ENCODE measurements at regions not wholly inside any gene's neighbourhood (a gene's known extent, or its start where the extent isn't known, plus 50 kb on each side); places are given as distances from the start of the nearest gene placed in this dataset.

DNA sequence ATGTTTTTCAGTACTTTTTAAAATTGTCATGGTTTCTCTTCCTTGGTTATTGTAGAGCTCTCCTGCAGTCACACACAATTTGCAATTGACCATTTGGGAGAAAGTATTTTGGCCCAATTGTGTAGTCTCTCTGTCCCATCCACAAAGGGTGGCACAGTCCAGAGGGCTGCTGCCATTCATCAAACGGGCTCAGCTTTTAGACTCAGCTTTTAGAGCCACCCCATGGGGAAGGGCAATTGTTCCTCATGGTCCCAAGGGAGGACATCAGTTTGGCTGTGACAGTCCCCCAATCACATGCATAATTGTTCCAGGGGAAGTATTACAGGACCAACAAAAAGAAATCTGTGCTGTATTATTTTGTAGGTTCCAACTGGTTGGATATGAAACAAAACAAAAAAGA is 207.6 kb downstream of the ZNF462 start:
- no peak overlapping the region for H4K91ac ChIP-seq (ENCODE audit: low read depth, low read length)
- no peaks in the 10 kb centered on the region for H3K79me1 ChIP-seq (ENCODE audit: low read length)
- H3K4me3 ChIP-seq (ENCODE audit: low read depth, low read length), result no peak overlapping the region
- no peak overlapping the region for H2AK5ac ChIP-seq (ENCODE audit: low read length)
- no peak overlapping the region for H3K4ac ChIP-seq (ENCODE audit: low read depth, low read length)
- no peaks in the 10 kb centered on the region for H3K4me1 ChIP-seq (ENCODE audit: control insufficient read depth in 1 of 2, insufficient read depth in 2 of 2, low read length in 2 of 2)
- no peak overlapping the region for H2BK5ac ChIP-seq (ENCODE audit: low read depth, low read length, poor library complexity)
- H4K8ac ChIP-seq (ENCODE audit: low read depth, low read length), result no peak overlapping the region
- H3K18ac ChIP-seq (ENCODE audit: low read length), result no peak overlapping the region
- no peaks in the 10 kb centered on the region for H3K36me3 ChIP-seq (ENCODE audit: control insufficient read depth in 1 of 2, insufficient read depth in 2 of 2, low read length in 2 of 2)
- H3K9me3 ChIP-seq (ENCODE audit: insufficient read depth, low read depth, low read length), result no peaks in the 10 kb centered on the region
- DNase-seq, result no peak
- H3K9ac ChIP-seq (ENCODE audit: low read length), result no peak overlapping the region
- H2BK120ac ChIP-seq (ENCODE audit: insufficient read depth, low read length, poor library complexity), result no peak overlapping the region
- no peaks in the 10 kb centered on the region for H3K79me2 ChIP-seq (ENCODE audit: control insufficient read depth, insufficient read depth, low read length, poor library complexity)
- no peak overlapping the region for H3K27ac ChIP-seq (ENCODE audit: low read depth, low read length)
- no peak overlapping the region for H4K12ac ChIP-seq (ENCODE audit: low read depth, low read length)
- WGBS (ENCODE audit: extremely low coverage, insufficient coverage, insufficient read length), result no CpG with 5 or more reads among the region's 1 CpG
- no peak overlapping the region for H2AFZ ChIP-seq (ENCODE audit: insufficient read depth, low read length, poor library complexity)
- H3K4me2 ChIP-seq (ENCODE audit: low read length), result no peak overlapping the region
- H2BK12ac ChIP-seq (ENCODE audit: low read length), result no peak overlapping the region
- no peak overlapping the region for H3K14ac ChIP-seq (ENCODE audit: low read length)
- no peaks in the 10 kb centered on the region for H3K27me3 ChIP-seq (ENCODE audit: insufficient read depth, low read length)
- no peak overlapping the region for H3K23ac ChIP-seq (ENCODE audit: low read length)

DNA sequence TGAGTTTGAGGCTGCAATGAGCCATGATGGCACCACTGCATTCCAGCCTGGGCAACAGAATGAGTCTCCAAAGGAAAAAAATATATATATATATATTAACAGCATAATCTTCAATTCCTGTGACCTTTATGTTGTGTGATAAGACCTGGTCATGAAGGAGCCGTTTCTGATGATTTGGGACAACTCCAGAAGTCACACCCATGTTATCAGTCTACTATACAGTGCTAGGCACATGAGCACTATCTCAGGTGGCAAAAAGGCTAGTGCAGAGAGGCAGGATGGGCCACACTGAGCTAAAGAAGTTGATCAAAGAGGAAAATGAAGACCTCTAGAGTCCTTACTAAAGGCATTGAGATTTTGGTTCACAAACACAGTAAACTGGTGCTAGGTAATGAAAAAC is 205.0 kb upstream of the RAD23B start:
- Histone ChIP-seq H2AFZ (ENCODE audit: insufficient read depth, low read length, poor library complexity) (no peak overlapping the region), H3K18ac (ENCODE audit: low read length) (no peak overlapping the region), H3K36me3 (ENCODE audit: control insufficient read depth in 1 of 2, insufficient read depth in 2 of 2, low read length in 2 of 2) (no peaks in the 10 kb centered on the region), H3K4me2 (ENCODE audit: low read length) (no peak overlapping the region), H3K4me3 (ENCODE audit: low read depth, low read length) (no peak overlapping the region), H3K9me3 (ENCODE audit: insufficient read depth, low read depth, low read length) (no peaks in the 10 kb centered on the region), H4K91ac (ENCODE audit: low read depth, low read length) (no peak overlapping the region), H2AK5ac (ENCODE audit: low read length) (no peak overlapping the region), H4K12ac (ENCODE audit: low read depth, low read length) (no peak overlapping the region), H3K14ac (ENCODE audit: low read length) (no peak overlapping the region), H3K4ac (ENCODE audit: low read depth, low read length) (no peak overlapping the region), H3K27me3 (ENCODE audit: insufficient read depth, low read length) (no peaks in the 10 kb centered on the region), H3K79me2 (ENCODE audit: control insufficient read depth, insufficient read depth, low read length, poor library complexity) (no peaks in the 10 kb centered on the region), H3K27ac (ENCODE audit: low read depth, low read length) (no peak overlapping the region), H3K79me1 (ENCODE audit: low read length) (no peaks in the 10 kb centered on the region), H3K23ac (ENCODE audit: low read length) (no peak overlapping the region), H2BK120ac (ENCODE audit: insufficient read depth, low read length, poor library complexity) (no peak overlapping the region), H2BK12ac (ENCODE audit: low read length) (no peak overlapping the region), H3K9ac (ENCODE audit: low read length) (no peak overlapping the region), H4K8ac (ENCODE audit: low read depth, low read length) (no peak overlapping the region), H2BK5ac (ENCODE audit: low read depth, low read length, poor library complexity) (no peak overlapping the region), H3K4me1 (ENCODE audit: control insufficient read depth in 1 of 2, insufficient read depth in 2 of 2, low read length in 2 of 2) (no peaks in the 10 kb centered on the region)
- no CpG with 5 or more reads among the region's 1 CpG for whole genome bisulfite sequencing (ENCODE audit: extremely low coverage, insufficient coverage, insufficient read length)
- DNase-seq, result no peak

DNA sequence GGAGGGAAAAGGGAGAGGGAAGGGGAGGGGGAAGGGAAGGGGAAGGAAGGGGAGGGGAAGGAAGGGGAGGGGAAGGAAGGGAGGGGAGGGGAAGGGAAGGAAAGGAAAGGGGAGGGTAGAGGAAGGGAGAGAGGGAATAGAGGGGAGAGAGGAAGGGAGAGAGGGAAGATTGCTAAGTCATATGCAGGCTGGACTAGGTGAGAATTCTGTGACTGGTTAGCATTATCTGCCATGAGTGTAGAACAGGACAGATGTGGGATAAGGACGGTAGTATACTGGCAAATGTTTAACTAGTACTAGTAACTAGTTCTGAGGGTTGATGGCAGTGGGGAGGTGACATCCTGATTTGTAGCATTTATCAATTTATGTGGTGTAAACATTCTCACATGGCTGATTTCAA is 203.5 kb upstream of the RAD23B start:
- H2BK12ac ChIP-seq (ENCODE audit: low read length), result no peak overlapping the region
- H3K79me2 ChIP-seq (ENCODE audit: control insufficient read depth, insufficient read depth, low read length, poor library complexity), result no peaks in the 10 kb centered on the region
- no peak for DNase-seq
- H3K27ac ChIP-seq (ENCODE audit: low read depth, low read length), result no peak overlapping the region
- H3K4me1 ChIP-seq (ENCODE audit: control insufficient read depth in 1 of 2, insufficient read depth in 2 of 2, low read length in 2 of 2), result no peaks in the 10 kb centered on the region
- no peak overlapping the region for H3K4ac ChIP-seq (ENCODE audit: low read depth, low read length)
- WGBS (ENCODE audit: extremely low coverage, insufficient coverage, insufficient read length), result no CpG with 5 or more reads among the region's 1 CpG
- no peak overlapping the region for H2BK120ac ChIP-seq (ENCODE audit: insufficient read depth, low read length, poor library complexity)
- H3K4me3 ChIP-seq (ENCODE audit: low read depth, low read length), result no peak overlapping the region
- H3K9me3 ChIP-seq (ENCODE audit: insufficient read depth, low read depth, low read length), result no peaks in the 10 kb centered on the region
- no peak overlapping the region for H2AFZ ChIP-seq (ENCODE audit: insufficient read depth, low read length, poor library complexity)
- H3K4me2 ChIP-seq (ENCODE audit: low read length), result no peak overlapping the region
- H3K18ac ChIP-seq (ENCODE audit: low read length), result no peak overlapping the region
- no peak overlapping the region for H2AK5ac ChIP-seq (ENCODE audit: low read length)
- H3K27me3 ChIP-seq (ENCODE audit: insufficient read depth, low read length), result no peaks in the 10 kb centered on the region
- H4K8ac ChIP-seq (ENCODE audit: low read depth, low read length), result no peak overlapping the region
- no peak overlapping the region for H4K12ac ChIP-seq (ENCODE audit: low read depth, low read length)
- no peaks in the 10 kb centered on the region for H3K36me3 ChIP-seq (ENCODE audit: control insufficient read depth in 1 of 2, insufficient read depth in 2 of 2, low read length in 2 of 2)
- no peaks in the 10 kb centered on the region for H3K79me1 ChIP-seq (ENCODE audit: low read length)
- H3K9ac ChIP-seq (ENCODE audit: low read length), result no peak overlapping the region
- H3K14ac ChIP-seq (ENCODE audit: low read length), result no peak overlapping the region
- no peak overlapping the region for H2BK5ac ChIP-seq (ENCODE audit: low read depth, low read length, poor library complexity)
- H3K23ac ChIP-seq (ENCODE audit: low read length), result no peak overlapping the region
- H4K91ac ChIP-seq (ENCODE audit: low read depth, low read length), result no peak overlapping the region

DNA sequence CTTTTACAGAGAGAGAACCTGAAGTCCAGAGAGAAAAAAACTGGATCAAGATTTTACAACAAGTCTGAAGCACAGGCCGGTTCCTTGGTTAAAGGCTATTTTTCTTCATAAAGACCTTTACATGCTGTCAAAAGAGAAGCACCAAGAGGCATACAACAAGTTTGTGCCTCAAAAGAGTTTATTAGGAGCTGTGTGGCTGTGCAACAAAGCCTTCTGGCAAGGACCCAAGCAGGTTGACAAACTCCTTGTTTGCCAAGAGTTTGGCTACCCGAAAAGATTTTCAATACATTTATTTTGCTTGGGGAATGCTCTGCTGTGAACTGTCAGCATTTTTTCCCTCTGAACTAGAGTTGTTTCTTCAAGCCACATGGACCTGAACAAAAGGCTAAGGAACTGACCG is 202.9 kb upstream of the RAD23B start:
- Histone ChIP-seq H4K8ac (ENCODE audit: low read depth, low read length) (no peak overlapping the region), H4K91ac (ENCODE audit: low read depth, low read length) (no peak overlapping the region), H2BK5ac (ENCODE audit: low read depth, low read length, poor library complexity) (no peak overlapping the region), H2AFZ (ENCODE audit: insufficient read depth, low read length, poor library complexity) (no peak overlapping the region), H3K27ac (ENCODE audit: low read depth, low read length) (no peak overlapping the region), H3K79me1 (ENCODE audit: low read length) (no peaks in the 10 kb centered on the region), H3K18ac (ENCODE audit: low read length) (no peak overlapping the region), H3K23ac (ENCODE audit: low read length) (no peak overlapping the region), H3K27me3 (ENCODE audit: insufficient read depth, low read length) (no peaks in the 10 kb centered on the region), H2AK5ac (ENCODE audit: low read length) (no peak overlapping the region), H3K36me3 (ENCODE audit: control insufficient read depth in 1 of 2, insufficient read depth in 2 of 2, low read length in 2 of 2) (no peaks in the 10 kb centered on the region), H3K14ac (ENCODE audit: low read length) (no peak overlapping the region), H3K9ac (ENCODE audit: low read length) (no peak overlapping the region), H3K4ac (ENCODE audit: low read depth, low read length) (no peak overlapping the region), H3K4me1 (ENCODE audit: control insufficient read depth in 1 of 2, insufficient read depth in 2 of 2, low read length in 2 of 2) (no peaks in the 10 kb centered on the region), H3K4me2 (ENCODE audit: low read length) (no peak overlapping the region), H4K12ac (ENCODE audit: low read depth, low read length) (no peak overlapping the region), H2BK12ac (ENCODE audit: low read length) (no peak overlapping the region), H3K9me3 (ENCODE audit: insufficient read depth, low read depth, low read length) (no peaks in the 10 kb centered on the region), H3K79me2 (ENCODE audit: control insufficient read depth, insufficient read depth, low read length, poor library complexity) (no peaks in the 10 kb centered on the region), H3K4me3 (ENCODE audit: low read depth, low read length) (no peak overlapping the region), H2BK120ac (ENCODE audit: insufficient read depth, low read length, poor library complexity) (no peak overlapping the region)
- WGBS (ENCODE audit: extremely low coverage, insufficient coverage, insufficient read length), result no CpG with 5 or more reads among the region's 3 CpGs
- DNase-seq, result no peak
